Spleen (tissue), 11 donors: ENCODE measurements at regions not wholly inside any gene's neighbourhood (a gene's known extent, or its start where the extent isn't known, plus 50 kb on each side); places are given as distances from the start of the nearest gene placed in this dataset.

ENCODE experiments used
- DNase-seq: peaks from one replicate; pipeline ENCODE4 v3.0.0-alpha.2; 2020
- H3K27ac ChIP-seq, 8 donors: fragments of 200-600 bp; sonication (generic) in 7 of 8; 1 replicate in 4 of 8; 2 replicates in 4 of 8; pipeline versions ENCODE4 v1.5.0 to v1.8.0; 2016 to 2021; ENCODE audit warnings: inconsistent platforms in 4 of 8, mild to moderate bottlenecking in 4 of 8, moderate library complexity in 1 of 8
- H3K27me3 ChIP-seq, 7 donors: fragments of 200-600 bp; sonication (generic) in 6 of 7; replicated peaks in 1 of 7; 1 replicate in 4 of 7; 2 replicates in 3 of 7; pipeline versions ENCODE4 v1.5.0 to v1.8.0; 2016 to 2021; ENCODE audit warnings: inconsistent platforms in 3 of 7, mild to moderate bottlenecking in 1 of 7
- H3K36me3 ChIP-seq, 6 donors: fragments of 200-600 bp; sonication (generic) in 5 of 6; 1 replicate in 4 of 6; 2 replicates in 2 of 6; pipeline versions ENCODE4 v1.5.0 to v1.8.0; 2016 to 2021; ENCODE audit warnings: inconsistent platforms in 2 of 6
- H3K4me1 ChIP-seq, 6 donors: fragments of 200-600 bp; sonication (generic) in 5 of 6; 1 replicate in 3 of 6; 2 replicates in 3 of 6; pipeline versions ENCODE4 v1.5.0 to v1.8.0; 2016 to 2021; ENCODE audit warnings: inconsistent platforms in 3 of 6
- H3K4me3 ChIP-seq, 8 donors: fragments of 200-600 bp; sonication (generic) in 7 of 8; 1 replicate in 4 of 8; 2 replicates in 4 of 8; pipeline versions ENCODE4 v1.5.0 to v1.8.0; 2016 to 2021; ENCODE audit warnings: inconsistent platforms in 4 of 8, mild to moderate bottlenecking in 4 of 8, moderate library complexity in 2 of 8
- H3K9me3 ChIP-seq, 8 donors: fragments of 200-600 bp; sonication (generic) in 7 of 8; 1 replicate in 4 of 8; 2 replicates in 4 of 8; pipeline versions ENCODE4 v1.5.0 to v1.8.0; 2016 to 2021; ENCODE audit warnings: inconsistent platforms in 4 of 8
- POLR2A ChIP-seq, 3 donors: fragments of 450-650 bp; IDR thresholded peaks; one replicate each; pipeline ENCODE4 v1.5.1; 2017; ENCODE audit warnings: antibody characterized with exemption in 3 of 3, mild to moderate bottlenecking in 1 of 3
- POLR2AphosphoS5 ChIP-seq, 3 donors: sonication (generic); formaldehyde crosslinking; IDR thresholded peaks; one replicate each; pipeline ENCODE4 v1.5.1; 2017; ENCODE audit warnings: antibody characterized with exemption in 3 of 3
- WGBS, 5 donors: extraction: QIAGEN DNeasy Blood & Tissue Kit in 3 of 5; methylation state at CpG; one replicate each; pipeline versions ENCODE4 v1.1.5 to v1.1.7; 2013 to 2018; 5-methylcytosine and 5-hydroxymethylcytosine counted together
- intact Hi-C: fragments of 100-400 bp; cut with DNase I; formaldehyde crosslinking; loops from one replicate; pipeline ENCODE4 v1.15.0; 2023; ENCODE audit warnings: low total_unique reads
- TF ChIP-seq, protein P1 (sequence below), 11 experiments: fragments of 200-600 bp in 7 of 11; fragments of 450-650 bp in 4 of 11; sonication (generic) in 4 of 11; IDR thresholded peaks in 8 of 11; conservative IDR thresholded peaks in 3 of 11; 1 replicate in 7 of 11; 2 replicates in 4 of 11; pipeline versions ENCODE4 v1.4.0 to v1.8.0; 2016 to 2021; ENCODE audit warnings: antibody characterized with exemption in 11 of 11, inconsistent platforms in 4 of 11, mild to moderate bottlenecking in 1 of 11
- donor health status: healthy with polysubstance abuse.
- donor health status: DM: no; HTN: no; CAD: no; lungs with moderate emphysema.
- donor health status: DM: no; HTN: no; CAD: no.
- donor health status: Bipolar disorder and iron deficiency.
- donor health status: healthy.
- donor health status: DM: no; HTN: no; CAD: no.
- donor health status: DM: yes; HTN: yes; CAD: no.

DNA sequence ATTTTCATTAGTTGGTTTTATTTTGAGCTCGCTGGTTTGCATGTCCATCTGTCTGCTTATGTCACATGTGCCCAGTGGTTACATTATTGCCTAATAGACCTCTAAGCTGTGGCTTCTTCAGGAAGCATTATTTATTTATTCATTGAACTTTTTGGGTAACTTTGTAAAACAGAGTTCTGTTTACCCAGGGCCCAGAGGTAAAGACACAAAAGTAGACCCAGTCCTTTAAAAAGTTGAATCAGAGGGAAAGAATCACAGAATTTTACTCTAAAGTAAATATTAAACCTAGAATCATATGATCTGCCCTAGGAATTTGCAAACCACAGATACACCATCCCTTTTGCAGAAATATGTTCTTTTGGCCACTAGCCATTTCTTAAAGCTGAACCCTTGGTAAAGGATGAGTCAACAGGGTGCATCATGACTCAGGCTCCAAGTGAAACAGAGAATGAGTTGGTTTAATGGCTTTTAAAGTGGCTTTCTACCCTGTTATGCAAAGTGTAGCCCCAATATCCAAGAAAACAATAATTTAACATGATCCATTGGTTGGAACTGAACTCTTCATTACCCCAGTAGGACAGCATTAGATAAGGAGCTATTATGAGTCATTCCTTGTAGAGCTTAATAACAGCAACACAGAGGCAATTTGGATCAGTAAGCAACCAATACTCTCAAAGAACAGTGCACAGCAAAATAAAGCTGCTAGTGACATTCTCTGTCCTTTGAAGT lies 236.3 kb downstream of the KCNJ2 start:
- Histone ChIP-seq H3K27me3 (no peaks in the 10 kb centered on the region), H3K4me1 (peaks cover 0 to 9% (median 0%) of the 10 kb centered on the region in 6 donors), H3K36me3 (no peaks in the 10 kb centered on the region), H3K27ac (peak overlapping the region in 5 of 8 donors; percentile 22 to 70 (median 59)), H3K4me3 (no peak overlapping the region), H3K9me3 (no peaks in the 10 kb centered on the region)
- TF ChIP-seq POLR2AphosphoS5 (IDR thresholded peaks at IDR 0.05), result no peak
- no peak for TF ChIP-seq POLR2A (IDR thresholded peaks at IDR 0.05)
- TF ChIP-seq, protein P1, sequence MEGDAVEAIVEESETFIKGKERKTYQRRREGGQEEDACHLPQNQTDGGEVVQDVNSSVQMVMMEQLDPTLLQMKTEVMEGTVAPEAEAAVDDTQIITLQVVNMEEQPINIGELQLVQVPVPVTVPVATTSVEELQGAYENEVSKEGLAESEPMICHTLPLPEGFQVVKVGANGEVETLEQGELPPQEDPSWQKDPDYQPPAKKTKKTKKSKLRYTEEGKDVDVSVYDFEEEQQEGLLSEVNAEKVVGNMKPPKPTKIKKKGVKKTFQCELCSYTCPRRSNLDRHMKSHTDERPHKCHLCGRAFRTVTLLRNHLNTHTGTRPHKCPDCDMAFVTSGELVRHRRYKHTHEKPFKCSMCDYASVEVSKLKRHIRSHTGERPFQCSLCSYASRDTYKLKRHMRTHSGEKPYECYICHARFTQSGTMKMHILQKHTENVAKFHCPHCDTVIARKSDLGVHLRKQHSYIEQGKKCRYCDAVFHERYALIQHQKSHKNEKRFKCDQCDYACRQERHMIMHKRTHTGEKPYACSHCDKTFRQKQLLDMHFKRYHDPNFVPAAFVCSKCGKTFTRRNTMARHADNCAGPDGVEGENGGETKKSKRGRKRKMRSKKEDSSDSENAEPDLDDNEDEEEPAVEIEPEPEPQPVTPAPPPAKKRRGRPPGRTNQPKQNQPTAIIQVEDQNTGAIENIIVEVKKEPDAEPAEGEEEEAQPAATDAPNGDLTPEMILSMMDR (IDR thresholded peaks at IDR 0.05 in 8 of 11, conservative IDR thresholded peaks at IDR 0.05 in 3 of 11), result no peak
- no peak for DNase-seq
- intact Hi-C loops, result no loop called here
- 23 to 88% (median 69%) methylated on average over 1 of the region's 1 CpG for WGBS, 5 donors

DNA sequence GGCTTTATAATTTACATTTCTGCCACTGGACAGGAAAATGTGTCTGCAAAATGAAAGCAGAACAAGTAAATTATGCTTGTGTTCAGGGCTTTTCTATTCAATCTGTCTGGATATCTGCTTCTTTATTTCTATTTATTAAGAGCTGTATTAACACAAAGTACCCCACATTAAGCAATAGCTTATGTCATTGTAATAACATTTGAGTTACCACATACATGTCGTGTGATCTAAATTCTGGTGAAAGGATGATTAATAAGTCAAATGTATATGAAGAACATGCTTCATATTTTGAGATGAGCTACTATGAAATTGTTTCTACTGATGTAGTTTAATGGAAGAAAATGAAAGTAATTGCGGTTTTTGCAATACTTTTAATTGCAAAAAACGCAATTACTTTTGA lies 238.2 kb downstream of the KCNJ2 start:
- Histone ChIP-seq H3K27ac (no peak overlapping the region), H3K4me3 (no peak overlapping the region), H3K36me3 (no peaks in the 10 kb centered on the region), H3K27me3 (no peaks in the 10 kb centered on the region), H3K4me1 (peaks cover 0 to 9% (median 0%) of the 10 kb centered on the region in 6 donors), H3K9me3 (no peaks in the 10 kb centered on the region)
- WGBS, 5 donors, result 52 to 88% (median 77%) methylated on average over 3 of the region's 3 CpGs
- intact Hi-C loops, result no loop called here
- no peak for DNase-seq
- TF ChIP-seq, protein P1 (IDR thresholded peaks at IDR 0.05 in 8 of 11, conservative IDR thresholded peaks at IDR 0.05 in 3 of 11), result no peak
- TF ChIP-seq POLR2AphosphoS5 (IDR thresholded peaks at IDR 0.05) (no peak), POLR2A (IDR thresholded peaks at IDR 0.05) (no peak)

DNA sequence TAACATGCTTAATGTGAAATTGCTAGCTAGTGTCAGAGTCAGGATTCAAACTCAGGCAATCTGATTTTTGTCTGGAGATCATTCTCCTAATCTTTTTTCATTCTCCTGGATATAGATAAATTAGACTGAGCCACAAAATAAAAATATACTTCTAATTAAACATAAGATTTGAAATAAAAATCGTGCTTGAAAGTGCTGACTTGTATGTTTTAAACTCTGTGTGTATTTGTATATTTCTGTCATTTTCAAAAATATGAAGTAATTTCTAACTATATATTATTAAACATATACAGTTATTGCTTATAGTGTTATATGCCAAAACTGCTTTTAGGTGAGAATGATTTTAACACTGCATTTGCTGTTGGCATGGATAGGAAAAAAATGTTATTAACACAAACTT lies 239.4 kb downstream of the KCNJ2 start:
- TF ChIP-seq POLR2AphosphoS5 (IDR thresholded peaks at IDR 0.05), result no peak
- TF ChIP-seq POLR2A (IDR thresholded peaks at IDR 0.05), result no peak
- TF ChIP-seq, protein P1 (IDR thresholded peaks at IDR 0.05 in 8 of 11, conservative IDR thresholded peaks at IDR 0.05 in 3 of 11), result no peak
- intact Hi-C loops, result no loop called here
- WGBS, 5 donors, result 69 to 83% (median 75%) methylated on average over 1 of the region's 1 CpG
- Histone ChIP-seq H3K4me3 (no peak overlapping the region), H3K9me3 (peaks cover 0 to 6% (median 0%) of the 10 kb centered on the region in 8 donors), H3K27me3 (no peaks in the 10 kb centered on the region), H3K36me3 (no peaks in the 10 kb centered on the region), H3K27ac (no peak overlapping the region), H3K4me1 (peaks cover 0 to 9% (median 0%) of the 10 kb centered on the region in 6 donors)
- no peak for DNase-seq

DNA sequence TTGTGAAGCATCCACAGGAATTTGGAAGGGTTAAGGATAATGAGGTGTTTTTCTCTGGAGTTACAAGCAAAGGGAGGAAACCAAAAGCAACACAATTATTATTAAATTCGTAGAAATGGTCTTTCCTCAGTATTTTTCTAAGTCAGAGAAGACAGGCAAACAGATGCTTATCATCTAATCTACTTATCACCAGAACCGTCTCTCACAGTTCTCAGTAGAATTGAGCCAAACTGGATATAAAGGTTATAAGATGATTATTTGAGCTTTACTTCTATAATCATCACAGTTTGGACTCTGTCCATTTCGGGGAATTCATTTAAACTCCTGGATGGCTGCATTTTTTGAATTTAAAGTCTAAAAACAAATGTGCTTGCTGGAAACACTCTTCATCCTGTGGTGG lies 245.0 kb downstream of the KCNJ2 start:
- intact Hi-C loops, result no loop called here
- no peak for DNase-seq
- TF ChIP-seq POLR2AphosphoS5 (IDR thresholded peaks at IDR 0.05), result no peak
- TF ChIP-seq POLR2A (IDR thresholded peaks at IDR 0.05), result no peak
- TF ChIP-seq, protein P1 (IDR thresholded peaks at IDR 0.05 in 8 of 11, conservative IDR thresholded peaks at IDR 0.05 in 3 of 11), result no peak
- WGBS, 5 donors, result 52 to 79% (median 66%) methylated on average over 3 of the region's 3 CpGs
- Histone ChIP-seq H3K27me3 (no peaks in the 10 kb centered on the region), H3K36me3 (no peaks in the 10 kb centered on the region), H3K27ac (no peak overlapping the region), H3K4me3 (no peak overlapping the region), H3K4me1 (no peaks in the 10 kb centered on the region), H3K9me3 (peaks cover 0 to 6% (median 0%) of the 10 kb centered on the region in 8 donors)
